ENCODE measurements at regions not wholly inside any gene's neighbourhood (a gene's known extent, or its start where the extent isn't known, plus 50 kb on each side); places are given as distances from the start of the nearest gene placed in this dataset.

- TF ChIP-seq EZH2 (IDR thresholded peaks at IDR 0.05; ENCODE audit: borderline replicate concordance, insufficient read depth, low read depth, low read length, poor library complexity, severe bottlenecking) (no peak), CTCF (IDR thresholded peaks at IDR 0.05) (no peak)
Measured at GRCh38 chr20:43800186-43800585, 73.4 kb upstream of the GTSF1L start.
